ENCODE measurements at regions not wholly inside any gene's neighbourhood (a gene's known extent, or its start where the extent isn't known, plus 50 kb on each side); places are given as distances from the start of the nearest gene placed in this dataset.
"Not testable (repeated sequence)": the region's sequence is repeated elsewhere in the genome, so short reads cannot be mapped to it uniquely, and the experiment has no call there.

DNA sequence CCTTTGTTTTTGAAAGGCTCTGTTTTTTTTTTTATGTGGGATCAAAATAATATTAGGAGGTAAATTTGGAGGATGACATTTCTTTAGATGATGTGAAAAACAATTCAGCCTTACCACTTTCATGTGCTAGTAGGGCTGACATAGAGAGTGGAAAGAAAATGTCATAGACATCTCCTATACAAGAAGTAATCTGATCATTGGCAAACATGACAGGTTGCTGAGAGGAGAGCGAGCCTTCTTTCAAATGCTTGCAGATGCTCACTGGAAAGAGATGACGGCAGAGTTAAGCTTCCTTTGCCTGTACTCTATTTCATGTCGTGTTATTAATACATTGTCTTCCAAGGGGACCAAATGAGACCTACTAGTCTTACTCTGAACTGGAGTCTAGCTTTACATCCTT lies 160.1 kb upstream of the DAP start:
- in situ Hi-C loops (cut with HindIII; ENCODE audit: low pct_ligation_motif_present, low pct_unique_long_range_greater_than_20kb, low sequenced_read_pairs): no loop called here
- no peak for DNase-seq

DNA sequence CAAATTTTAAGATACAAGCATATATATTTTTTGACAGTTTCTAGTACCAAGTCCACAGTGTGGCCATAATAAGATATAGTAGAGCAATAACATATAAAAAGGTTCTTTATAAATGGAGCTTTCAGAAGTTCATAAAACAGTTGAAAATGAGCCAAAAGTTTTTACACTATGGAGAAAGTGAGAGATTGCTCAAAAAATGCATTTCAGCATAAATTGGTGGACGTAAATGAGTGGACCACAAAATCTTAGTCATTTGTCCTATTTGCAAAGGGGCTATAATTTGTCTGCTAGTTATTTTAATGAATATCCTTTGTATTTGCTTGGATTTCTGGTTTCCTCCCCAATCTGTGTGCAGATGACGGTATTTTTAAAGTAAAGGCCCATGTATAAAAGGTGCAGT lies 159.4 kb upstream of the DAP start:
- in situ Hi-C loops (cut with HindIII; ENCODE audit: low pct_ligation_motif_present, low pct_unique_long_range_greater_than_20kb, low sequenced_read_pairs): no loop called here

DNA sequence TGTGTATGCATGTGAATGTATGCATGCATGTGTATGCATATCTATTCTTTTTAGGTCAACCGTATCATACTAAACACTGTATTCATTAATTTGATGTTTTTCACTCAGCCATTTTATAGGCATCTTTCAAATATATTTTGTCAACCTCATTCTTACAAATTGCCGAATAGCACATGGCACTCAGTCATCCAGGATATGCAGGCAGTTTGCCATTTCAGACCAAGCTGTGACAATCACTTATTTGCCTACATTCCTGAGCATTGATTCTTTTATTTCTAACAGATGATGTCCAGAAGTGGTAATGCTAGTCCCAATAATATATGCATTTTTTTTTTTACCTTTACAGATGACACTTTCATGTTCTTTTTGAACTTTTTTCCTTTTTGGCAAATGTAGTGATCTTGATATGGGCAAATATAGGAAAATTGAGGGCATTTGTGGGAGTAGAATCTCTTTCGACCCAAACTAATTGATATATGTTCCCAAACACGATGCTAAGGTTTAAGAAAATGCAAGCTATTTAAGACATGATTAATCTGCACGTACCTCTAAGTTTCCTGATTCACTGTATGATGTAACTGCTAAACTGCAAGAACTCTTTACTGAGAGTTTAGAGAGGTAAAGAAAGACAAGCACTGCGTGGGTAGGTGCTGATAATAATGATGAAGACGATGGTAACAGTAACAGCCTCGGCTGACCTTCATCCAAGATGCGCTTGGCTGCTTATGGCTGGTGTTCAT lies 153.9 kb upstream of the DAP start:
- in situ Hi-C loops (cut with HindIII; ENCODE audit: low pct_ligation_motif_present, low pct_unique_long_range_greater_than_20kb, low sequenced_read_pairs): no loop called here
- DNase-seq: no peak

More for the DNA sequence above, 159.4 kb upstream of the DAP start:
- DNase-seq: no peak

DNA sequence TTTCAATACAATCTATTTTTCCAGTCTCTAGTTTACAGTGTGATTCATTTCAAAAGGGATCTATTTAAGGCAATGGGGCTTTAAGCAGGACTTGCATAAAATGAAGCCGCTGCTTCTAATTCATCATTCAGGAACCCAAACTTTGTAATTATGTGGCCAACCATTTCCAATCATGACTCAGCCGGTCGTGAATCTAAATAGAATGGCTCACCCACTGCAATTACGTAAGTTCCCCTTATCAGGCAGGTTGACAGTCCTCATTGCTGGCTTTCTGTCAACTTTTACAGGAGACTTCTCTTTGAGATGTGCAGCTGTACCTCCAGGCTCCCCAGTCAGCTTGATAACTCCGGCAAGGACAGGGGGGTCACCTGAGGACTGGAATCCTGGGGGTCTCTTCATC lies 152.8 kb upstream of the DAP start:
- in situ Hi-C loops (cut with HindIII; ENCODE audit: low pct_ligation_motif_present, low pct_unique_long_range_greater_than_20kb, low sequenced_read_pairs): no loop called here

DNA sequence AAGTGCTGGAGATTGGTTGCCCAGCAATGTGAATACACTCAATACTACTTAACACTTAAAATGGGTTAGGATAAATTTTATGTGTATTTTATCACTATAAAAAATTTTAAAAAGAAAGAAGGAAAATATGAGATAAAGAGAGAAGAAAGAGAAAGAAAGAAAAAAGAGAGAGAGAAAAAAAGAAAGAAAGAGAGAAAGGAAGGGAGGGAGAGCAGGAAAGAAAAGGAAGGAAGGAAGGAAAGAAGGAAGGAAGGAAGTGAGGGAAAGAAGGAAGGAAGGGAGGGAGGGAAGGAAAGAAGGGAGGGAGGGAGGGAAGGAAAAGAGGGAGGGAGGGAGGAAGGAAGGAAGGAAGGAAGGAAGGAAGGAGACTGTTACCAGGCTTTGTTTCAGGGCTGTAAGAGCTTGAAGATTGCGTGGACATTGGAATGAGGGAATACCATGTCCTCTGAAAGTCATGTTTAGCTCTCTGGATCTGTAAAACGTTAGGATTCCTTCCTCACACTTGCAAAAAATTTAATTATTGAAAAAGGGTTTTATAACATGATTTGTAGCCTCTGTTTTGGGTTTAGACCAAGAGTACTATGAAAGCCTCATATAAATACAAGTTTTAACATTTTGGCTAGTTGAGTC lies 152.3 kb upstream of the DAP start:
- in situ Hi-C loops (cut with HindIII; ENCODE audit: low pct_ligation_motif_present, low pct_unique_long_range_greater_than_20kb, low sequenced_read_pairs): no loop called here
- no peak for DNase-seq

More for the DNA sequence above, 152.8 kb upstream of the DAP start:
- DNase-seq: peak; percentile 6

DNA sequence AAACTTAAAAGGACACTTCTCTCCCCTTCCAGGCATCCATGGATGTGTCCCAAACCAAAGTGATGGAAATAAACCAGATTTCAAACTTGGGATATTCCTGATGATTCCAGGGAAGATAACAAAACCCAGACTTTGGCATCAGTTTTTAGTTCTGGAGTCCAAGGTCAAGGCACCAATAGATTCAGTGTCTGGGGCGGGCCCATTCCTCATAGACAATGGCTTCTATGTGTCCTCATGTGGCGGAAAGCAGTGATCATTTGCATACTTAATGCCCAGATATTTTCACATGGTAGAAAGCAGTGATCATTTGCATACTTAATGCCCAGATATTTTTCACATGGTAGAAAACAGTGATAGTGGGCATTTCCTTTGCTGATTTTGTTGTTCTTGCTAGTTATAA lies 151.4 kb upstream of the DAP start:
- DNase-seq: no peak
- in situ Hi-C loops (cut with HindIII; ENCODE audit: low pct_ligation_motif_present, low pct_unique_long_range_greater_than_20kb, low sequenced_read_pairs): no loop called here

DNA sequence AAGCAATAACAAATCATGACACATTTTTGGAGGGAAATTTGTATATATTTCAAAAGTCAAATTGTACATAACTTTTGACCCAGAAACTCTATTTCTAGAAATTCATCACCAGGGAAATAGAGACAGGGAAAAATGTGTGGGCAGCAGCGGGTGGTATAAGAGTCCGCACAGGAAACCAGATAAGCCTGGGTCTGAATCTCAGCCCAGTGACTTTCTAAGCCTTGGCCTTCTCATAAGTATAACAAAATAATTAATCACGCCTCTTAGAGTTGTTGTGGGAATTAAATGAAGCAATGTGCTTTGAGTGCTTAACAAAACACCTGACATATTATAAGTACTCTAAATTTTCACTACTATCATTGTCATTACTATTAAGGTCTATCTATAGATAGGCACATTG lies 149.2 kb upstream of the DAP start:
- no peak for DNase-seq
- in situ Hi-C loops (cut with HindIII; ENCODE audit: low pct_ligation_motif_present, low pct_unique_long_range_greater_than_20kb, low sequenced_read_pairs): no loop called here

DNA sequence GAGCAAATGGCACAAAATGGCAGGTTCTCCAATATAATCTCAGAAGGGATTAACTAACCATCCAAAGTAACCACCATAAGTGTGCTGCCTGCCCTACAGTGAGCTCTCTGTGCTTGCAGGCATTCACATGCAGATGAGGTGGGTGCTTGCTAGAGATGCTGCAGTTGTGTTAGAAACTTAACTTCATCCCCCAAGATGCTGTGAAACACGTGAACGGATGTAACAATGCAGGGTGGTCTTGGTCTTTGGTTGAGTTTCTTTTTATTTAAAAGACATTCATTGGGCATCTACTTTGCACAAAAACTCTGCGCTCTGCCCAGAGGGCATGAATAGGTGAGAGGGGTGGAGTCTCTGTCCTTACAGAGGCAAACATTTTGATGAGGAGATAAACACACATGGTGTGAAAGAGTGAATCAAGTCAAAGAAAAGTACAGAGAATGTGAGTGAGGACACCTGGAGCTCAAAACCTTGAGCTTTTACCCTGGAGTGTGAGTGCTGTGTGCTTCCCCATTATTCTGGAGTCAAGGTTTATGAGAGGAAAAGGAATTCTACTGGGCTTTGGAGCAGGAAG lies 143.9 kb upstream of the DAP start:
- no peak for DNase-seq
- in situ Hi-C loops (cut with HindIII; ENCODE audit: low pct_ligation_motif_present, low pct_unique_long_range_greater_than_20kb, low sequenced_read_pairs): no loop called here

DNA sequence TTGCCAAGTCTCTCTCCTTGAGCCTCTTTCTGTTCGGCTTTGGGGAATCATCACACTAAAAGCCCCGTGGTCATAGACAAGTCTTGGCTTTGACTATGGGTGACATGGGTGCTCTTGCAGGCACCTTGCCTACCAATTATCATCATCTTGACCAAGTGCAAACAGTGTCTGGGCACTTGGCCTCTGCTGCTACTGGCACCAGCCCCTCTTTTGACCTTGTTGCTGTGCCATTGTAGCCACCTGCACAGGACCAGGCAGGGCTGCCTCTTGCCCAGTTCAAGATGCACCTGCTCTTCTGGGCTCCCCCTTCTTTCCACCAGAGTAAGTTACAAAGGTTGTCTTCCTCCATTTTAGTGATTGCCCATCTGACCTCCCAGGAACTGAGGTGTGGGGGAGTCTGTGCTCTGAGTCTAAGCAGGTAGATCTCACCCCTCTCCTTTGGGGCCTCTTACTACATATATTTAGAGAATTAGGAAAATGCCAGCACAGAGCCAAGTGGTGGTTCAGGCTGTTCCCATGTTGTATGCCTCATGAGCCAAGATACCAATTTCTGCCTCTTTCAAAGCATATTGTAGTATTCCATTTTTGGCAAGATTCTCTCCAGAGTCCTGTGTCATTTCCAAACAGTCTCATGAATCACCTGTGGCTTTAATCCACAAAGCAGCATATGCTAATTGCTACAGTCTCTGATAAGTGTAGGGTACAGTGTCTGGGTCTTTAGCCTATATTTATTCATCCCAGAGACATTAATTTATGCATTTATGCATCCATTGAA lies 142.9 kb upstream of the DAP start:
- no peak for DNase-seq
- in situ Hi-C loops (cut with HindIII; ENCODE audit: low pct_ligation_motif_present, low pct_unique_long_range_greater_than_20kb, low sequenced_read_pairs): no loop called here

DNA sequence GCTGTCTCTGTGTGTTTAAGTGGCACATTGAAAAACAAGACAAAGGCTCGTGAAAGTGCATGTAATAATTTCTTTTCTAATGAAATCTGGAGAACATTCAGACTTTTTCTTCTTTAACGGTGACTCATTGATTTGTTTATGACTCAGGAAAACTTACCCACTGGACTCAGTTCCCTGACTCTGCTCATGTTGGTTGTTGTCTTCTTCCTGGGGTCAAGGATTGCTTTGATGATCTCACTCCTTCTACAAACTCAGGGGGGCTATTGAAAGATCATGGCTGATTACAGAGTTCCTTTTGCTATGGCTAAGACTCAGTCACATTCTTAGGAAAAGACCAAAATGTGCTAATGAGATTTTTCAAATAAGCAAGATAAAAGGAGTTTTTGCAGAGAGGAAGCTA lies 141.1 kb upstream of the DAP start:
- in situ Hi-C loops (cut with HindIII; ENCODE audit: low pct_ligation_motif_present, low pct_unique_long_range_greater_than_20kb, low sequenced_read_pairs): no loop called here
- DNase-seq: no peak

DNA sequence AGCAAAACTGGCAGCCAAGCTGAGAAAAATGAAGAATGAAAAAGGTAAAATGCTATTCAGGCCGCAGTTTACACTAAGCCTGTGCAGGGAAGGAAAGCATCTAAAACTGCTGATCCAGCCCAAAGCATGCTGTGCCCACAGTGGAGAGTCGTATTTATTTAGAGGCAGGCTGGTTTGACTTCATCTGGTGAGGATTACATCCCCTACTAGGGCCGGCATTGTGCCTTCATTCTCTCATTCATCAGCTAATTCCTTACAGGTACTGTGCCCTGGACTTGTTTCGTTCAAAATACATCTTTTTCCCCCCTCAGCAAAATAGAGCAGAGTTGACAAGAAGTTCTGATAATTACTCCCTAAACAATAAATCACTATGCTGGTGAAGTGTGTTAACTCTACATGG lies 137.5 kb upstream of the DAP start:
- DNase-seq: no peak
- in situ Hi-C loops (cut with HindIII; ENCODE audit: low pct_ligation_motif_present, low pct_unique_long_range_greater_than_20kb, low sequenced_read_pairs): no loop called here

DNA sequence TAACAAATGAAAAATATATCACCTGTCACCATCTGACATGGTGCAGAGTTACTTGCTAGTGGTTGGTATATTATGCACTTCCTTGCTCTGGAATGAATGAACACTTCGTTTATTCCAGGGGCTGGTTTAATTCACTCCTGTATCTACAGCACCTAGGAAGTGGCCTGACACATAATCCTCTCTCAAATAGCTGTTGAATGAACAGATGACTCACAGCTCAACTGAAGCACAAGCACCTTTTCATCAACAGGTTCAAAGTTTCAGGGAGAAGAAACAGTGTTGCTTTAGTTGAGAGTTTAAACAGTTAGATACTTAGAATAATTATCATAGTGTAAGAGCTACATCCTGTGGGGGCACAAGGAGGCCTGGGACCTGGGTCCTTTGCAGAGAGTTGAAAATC lies 135.0 kb upstream of the DAP start:
- DNase-seq: no peak

DNA sequence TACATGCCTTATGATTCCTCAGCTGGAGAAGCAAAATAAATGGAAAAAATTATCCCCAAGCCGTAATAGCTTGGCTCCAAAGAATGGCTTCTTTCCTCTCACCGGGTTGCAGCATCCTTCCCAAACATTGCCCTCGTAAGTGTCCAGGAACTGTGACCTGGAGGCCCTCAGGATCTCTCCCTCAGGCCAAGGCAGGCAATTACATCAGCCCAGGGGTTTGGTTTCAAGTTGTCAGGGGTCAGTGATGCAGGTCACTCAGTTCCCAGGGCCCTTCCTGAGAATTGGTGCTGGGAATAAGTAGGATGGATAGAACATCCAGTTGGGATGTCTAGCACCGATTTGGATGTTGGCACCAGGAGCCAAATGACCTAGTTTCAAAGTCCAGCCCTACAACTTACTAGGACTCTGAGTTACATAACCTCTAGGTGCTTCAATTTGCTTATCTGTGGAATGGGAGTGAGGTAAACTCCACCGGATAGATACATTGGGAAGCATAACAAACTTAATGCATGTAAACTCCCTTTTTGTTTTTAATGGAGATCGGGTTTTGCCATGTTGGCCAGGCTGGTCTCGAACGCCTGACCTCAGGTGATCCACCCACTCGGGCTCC lies 133.5 kb upstream of the DAP start:
- in situ Hi-C loops (cut with HindIII; ENCODE audit: low pct_ligation_motif_present, low pct_unique_long_range_greater_than_20kb, low sequenced_read_pairs): no loop called here
- DNase-seq: no peak

More for the DNA sequence above, 135.0 kb upstream of the DAP start:
- in situ Hi-C loops (cut with HindIII; ENCODE audit: low pct_ligation_motif_present, low pct_unique_long_range_greater_than_20kb, low sequenced_read_pairs): no loop called here

DNA sequence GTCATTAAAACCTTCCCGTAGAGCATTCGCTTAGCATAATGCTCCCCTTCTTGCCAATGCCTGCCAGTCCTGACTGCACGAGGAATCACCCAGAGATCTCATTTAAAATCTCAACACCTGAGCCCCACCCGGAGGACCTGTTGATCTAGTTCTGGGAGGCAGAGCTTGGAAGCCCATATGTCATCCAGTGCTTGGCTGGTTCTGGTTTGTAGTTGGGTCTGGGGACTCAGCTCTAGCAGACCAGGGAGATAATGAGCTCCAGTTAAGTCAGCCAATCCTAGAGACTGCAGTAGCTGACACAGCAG lies 131.8 kb upstream of the DAP start:
- in situ Hi-C loops (cut with HindIII; ENCODE audit: low pct_ligation_motif_present, low pct_unique_long_range_greater_than_20kb, low sequenced_read_pairs): no loop called here
- no peak for DNase-seq

DNA sequence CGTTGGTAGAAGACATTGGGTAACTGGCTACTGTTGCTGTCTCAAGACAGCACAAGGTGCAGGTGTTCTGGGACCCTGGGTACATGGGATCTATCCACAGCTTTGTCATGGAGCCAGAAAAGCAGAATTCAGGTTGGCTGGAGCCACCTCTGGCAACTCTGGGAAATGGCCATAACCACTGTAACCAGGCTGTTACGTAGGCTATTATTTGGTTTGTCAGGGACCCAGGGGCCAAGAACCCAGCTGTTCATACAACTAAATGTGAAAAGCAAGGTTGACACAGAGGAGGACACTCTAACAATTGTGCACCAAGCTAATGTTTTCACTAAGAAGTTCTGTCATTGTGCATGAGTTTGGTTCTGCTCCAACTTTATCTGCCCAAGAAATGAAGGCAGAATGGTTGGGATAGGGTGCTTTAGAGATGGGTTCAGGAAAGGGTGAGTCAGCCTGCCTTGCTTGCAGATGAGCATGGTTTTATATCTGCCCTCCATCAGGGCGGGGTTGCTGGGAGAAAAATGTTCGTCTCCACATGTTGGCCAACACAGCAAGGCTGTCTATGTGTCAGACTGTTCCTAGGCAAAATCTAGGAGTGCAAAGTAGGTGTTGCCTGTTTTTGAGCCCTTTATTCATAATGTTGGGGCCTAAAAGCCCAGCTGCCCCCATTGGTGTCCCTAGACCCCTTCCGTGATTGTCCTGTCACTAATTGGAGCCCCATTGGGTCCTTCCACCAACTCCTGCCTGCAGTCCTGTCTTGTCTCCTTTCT lies 131.3 kb upstream of the DAP start:
- in situ Hi-C loops (cut with HindIII; ENCODE audit: low pct_ligation_motif_present, low pct_unique_long_range_greater_than_20kb, low sequenced_read_pairs): no loop called here
- no peak for DNase-seq

DNA sequence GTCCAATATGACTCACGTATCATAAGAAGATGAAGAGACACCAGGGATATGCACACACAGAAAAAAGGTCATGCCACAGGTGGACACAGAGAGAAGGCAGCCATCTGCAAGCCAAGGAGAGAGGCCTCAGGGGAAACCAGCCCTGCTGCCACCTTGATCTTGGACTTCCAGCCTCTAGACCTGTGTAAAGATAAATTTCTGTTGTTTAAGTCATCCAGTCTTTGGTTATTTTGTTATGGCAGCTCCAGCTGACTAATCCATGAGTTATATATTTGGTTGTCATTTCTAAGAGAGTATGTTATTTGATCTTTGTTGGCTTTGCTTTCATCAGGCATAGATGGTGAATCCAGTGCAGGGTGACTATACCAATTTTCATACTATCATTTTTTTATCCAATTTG lies 130.2 kb upstream of the DAP start:
- in situ Hi-C loops (cut with HindIII; ENCODE audit: low pct_ligation_motif_present, low pct_unique_long_range_greater_than_20kb, low sequenced_read_pairs): no loop called here
- DNase-seq: no peak

DNA sequence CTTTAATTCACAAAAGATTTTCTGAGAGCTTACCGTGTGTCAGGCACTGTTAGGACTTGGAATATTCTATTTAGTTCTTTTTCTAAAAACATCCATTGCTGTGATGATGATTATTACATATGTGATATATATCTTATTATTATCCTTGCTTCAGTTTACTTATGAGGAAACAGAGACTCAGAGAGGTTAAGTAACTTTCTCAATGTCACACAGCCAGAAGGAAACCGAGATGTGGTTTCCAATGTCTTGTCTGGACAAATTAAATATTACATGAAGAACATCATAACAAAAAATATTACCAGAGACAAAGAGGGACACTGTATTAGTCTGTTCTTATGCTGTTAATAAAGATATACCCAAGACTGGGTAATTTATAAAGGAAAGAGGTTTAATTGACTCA lies 125.5 kb upstream of the DAP start:
- DNase-seq: no peak
- in situ Hi-C loops (cut with HindIII; ENCODE audit: low pct_ligation_motif_present, low pct_unique_long_range_greater_than_20kb, low sequenced_read_pairs): no loop called here

DNA sequence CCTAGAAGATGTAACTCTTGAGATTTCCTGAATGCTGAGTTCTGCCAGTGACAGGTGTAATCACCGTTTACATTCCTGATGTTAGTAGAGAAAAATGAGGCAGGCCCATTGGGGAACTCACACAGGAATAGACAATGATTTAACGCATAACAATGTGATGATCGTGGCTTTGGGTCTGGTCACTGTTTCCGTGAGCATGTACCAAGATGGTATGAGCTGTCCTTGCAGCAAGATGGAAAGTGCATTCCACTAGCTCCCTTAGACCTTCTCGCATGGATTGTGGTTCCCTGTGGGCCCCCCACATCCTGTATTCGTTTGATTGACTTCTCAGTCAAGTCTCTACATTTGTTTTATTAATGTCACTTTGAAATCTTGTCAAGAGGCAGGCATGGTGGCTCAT lies 124.0 kb upstream of the DAP start:
- in situ Hi-C loops (cut with HindIII; ENCODE audit: low pct_ligation_motif_present, low pct_unique_long_range_greater_than_20kb, low sequenced_read_pairs): no loop called here
- DNase-seq: peak; percentile 72

DNA sequence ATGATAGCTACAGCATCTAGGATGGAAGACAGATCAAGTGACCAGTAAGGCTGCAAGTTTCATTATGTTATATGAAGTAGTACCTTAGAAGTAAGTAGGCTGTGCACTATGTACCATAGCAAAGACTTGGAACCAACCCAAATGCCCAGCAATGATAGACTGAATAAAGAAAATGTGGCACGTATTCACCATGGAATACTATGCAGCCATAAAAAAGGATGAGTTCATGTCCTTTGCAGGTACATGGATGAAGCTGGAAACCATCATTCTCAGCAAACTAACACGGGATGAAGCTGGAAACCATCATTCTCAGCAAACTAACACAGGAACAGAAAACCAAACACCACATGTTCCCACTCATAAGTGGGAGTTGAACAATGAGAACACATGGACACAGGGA lies 122.9 kb upstream of the DAP start:
- in situ Hi-C loops (cut with HindIII; ENCODE audit: low pct_ligation_motif_present, low pct_unique_long_range_greater_than_20kb, low sequenced_read_pairs); DNase-seq: not testable (repeated sequence)
